ENCODE measurements at regions not wholly inside any gene's neighbourhood (a gene's known extent, or its start where the extent isn't known, plus 50 kb on each side); places are given as distances from the start of the nearest gene placed in this dataset.

- Histone ChIP-seq H3K27ac (ENCODE audit: low read length) (no peak overlapping the region), H3F3A (ENCODE audit: insufficient read depth, low read length, poor library complexity, severe bottlenecking) (no peaks in the 10 kb centered on the region)
- TF ChIP-seq REST (IDR thresholded peaks at IDR 0.05; ENCODE audit: borderline replicate concordance): no peak
- TF ChIP-seq POLR2AphosphoS5 (IDR thresholded peaks at IDR 0.05): no peak
- TF ChIP-seq, protein P1, sequence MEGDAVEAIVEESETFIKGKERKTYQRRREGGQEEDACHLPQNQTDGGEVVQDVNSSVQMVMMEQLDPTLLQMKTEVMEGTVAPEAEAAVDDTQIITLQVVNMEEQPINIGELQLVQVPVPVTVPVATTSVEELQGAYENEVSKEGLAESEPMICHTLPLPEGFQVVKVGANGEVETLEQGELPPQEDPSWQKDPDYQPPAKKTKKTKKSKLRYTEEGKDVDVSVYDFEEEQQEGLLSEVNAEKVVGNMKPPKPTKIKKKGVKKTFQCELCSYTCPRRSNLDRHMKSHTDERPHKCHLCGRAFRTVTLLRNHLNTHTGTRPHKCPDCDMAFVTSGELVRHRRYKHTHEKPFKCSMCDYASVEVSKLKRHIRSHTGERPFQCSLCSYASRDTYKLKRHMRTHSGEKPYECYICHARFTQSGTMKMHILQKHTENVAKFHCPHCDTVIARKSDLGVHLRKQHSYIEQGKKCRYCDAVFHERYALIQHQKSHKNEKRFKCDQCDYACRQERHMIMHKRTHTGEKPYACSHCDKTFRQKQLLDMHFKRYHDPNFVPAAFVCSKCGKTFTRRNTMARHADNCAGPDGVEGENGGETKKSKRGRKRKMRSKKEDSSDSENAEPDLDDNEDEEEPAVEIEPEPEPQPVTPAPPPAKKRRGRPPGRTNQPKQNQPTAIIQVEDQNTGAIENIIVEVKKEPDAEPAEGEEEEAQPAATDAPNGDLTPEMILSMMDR (IDR thresholded peaks at IDR 0.05; ENCODE audit: poor library complexity, severe bottlenecking): no peak
- no peak for TF ChIP-seq RAD21 (conservative IDR thresholded peaks at IDR 0.05)
- no peak for TF ChIP-seq EP300 (conservative IDR thresholded peaks at IDR 0.05; ENCODE audit: poor library complexity, severe bottlenecking)
- no peak for TF ChIP-seq EZH2 (IDR thresholded peaks at IDR 0.05; ENCODE audit: borderline replicate concordance, insufficient read depth, low read length, poor library complexity, severe bottlenecking)
- no peak for TF ChIP-seq MXI1 (conservative IDR thresholded peaks at IDR 0.05; ENCODE audit: poor library complexity, severe bottlenecking)
- TF ChIP-seq SMC3 (conservative IDR thresholded peaks at IDR 0.05; ENCODE audit: poor library complexity): no peak
- TF ChIP-seq TAF1 (IDR thresholded peaks at IDR 0.05; ENCODE audit: low read depth): no peak
Observed at GRCh38 chr5:74421377-74421776, 219.2 kb downstream of the ENC1 start.

DNA sequence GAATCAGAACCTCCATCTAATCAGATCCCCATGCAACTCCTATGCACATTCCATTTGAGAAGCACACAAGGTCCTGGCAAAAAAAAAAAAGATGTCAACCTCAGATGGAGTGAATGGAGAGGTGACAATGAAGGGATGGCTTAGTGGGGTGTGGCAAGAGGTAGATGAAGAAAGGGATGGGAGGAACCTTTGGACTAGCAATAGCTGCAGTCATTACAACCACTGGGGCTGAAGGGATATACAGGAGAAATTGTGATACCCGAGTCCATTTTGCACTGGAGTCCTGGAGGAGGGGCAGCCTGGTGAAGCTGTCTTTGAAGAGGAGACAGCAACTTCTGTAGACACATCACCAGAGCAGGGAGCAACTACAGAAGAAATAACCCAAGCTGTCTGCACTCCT, 219.6 kb downstream of the ENC1 start:
- no peaks in the 10 kb centered on the region for H3K9me2 ChIP-seq (ENCODE audit: insufficient read depth, low read length)
- no peak overlapping the region for H3K4me3 ChIP-seq (ENCODE audit: low read length)
- H3K27ac ChIP-seq (ENCODE audit: low read length): no peak overlapping the region
- H3K79me2 ChIP-seq (replicated peaks; ENCODE audit: insufficient read depth, low read length): no peaks in the 10 kb centered on the region
- no peak overlapping the region for H3K4me2 ChIP-seq (ENCODE audit: low read length)
- no peaks in the 10 kb centered on the region for H3K36me3 ChIP-seq (ENCODE audit: insufficient read depth, low read length)
- no peak overlapping the region for H3K9ac ChIP-seq (ENCODE audit: low read length)
- no peaks in the 10 kb centered on the region for H4K20me1 ChIP-seq (ENCODE audit: insufficient read depth)
- no peaks in the 10 kb centered on the region for H3K9me3 ChIP-seq (ENCODE audit: low read length)
- no peak for TF ChIP-seq REST (IDR thresholded peaks at IDR 0.05; ENCODE audit: borderline replicate concordance)
- no peak for TF ChIP-seq TAF1 (IDR thresholded peaks at IDR 0.05; ENCODE audit: low read depth)
- H3K27me3 ChIP-seq (ENCODE audit: insufficient read depth, low read depth, low read length): no peaks in the 10 kb centered on the region
- no peak overlapping the region for H2AFZ ChIP-seq (ENCODE audit: low read depth, low read length)
- no peaks in the 10 kb centered on the region for H3F3A ChIP-seq (ENCODE audit: insufficient read depth, low read length, poor library complexity, severe bottlenecking)

More at GRCh38 chr5:74421377-74421776, 219.2 kb downstream of the ENC1 start:
- Histone ChIP-seq H3K36me3 (ENCODE audit: insufficient read depth, low read length) (no peaks in the 10 kb centered on the region), H3K4me2 (ENCODE audit: low read length) (no peak overlapping the region), H2AFZ (ENCODE audit: low read depth, low read length) (no peak overlapping the region), H4K20me1 (ENCODE audit: insufficient read depth) (no peaks in the 10 kb centered on the region), H3K27me3 (ENCODE audit: insufficient read depth, low read depth, low read length) (no peaks in the 10 kb centered on the region), H3K79me2 (replicated peaks; ENCODE audit: insufficient read depth, low read length) (no peaks in the 10 kb centered on the region), H3K9me2 (ENCODE audit: insufficient read depth, low read length) (no peaks in the 10 kb centered on the region), H3K4me3 (ENCODE audit: low read length) (no peak overlapping the region), H3K9ac (ENCODE audit: low read length) (no peak overlapping the region), H3K9me3 (ENCODE audit: low read length) (no peaks in the 10 kb centered on the region)
